A549 (cell line): ENCODE measurements at regions not wholly inside any gene's neighbourhood (a gene's known extent, or its start where the extent isn't known, plus 50 kb on each side); places are given as distances from the start of the nearest gene placed in this dataset.

Experiments used
- BCL3 ChIP-seq: fragments of >200 bp; sonication (Bioruptor Twin); formaldehyde crosslinking; IDR thresholded peaks from 3 replicates; pipeline ENCODE4 v1.6.1; 2016
- CTCF ChIP-seq: fragments of >200 bp; sonication (Bioruptor Twin); formaldehyde crosslinking; IDR thresholded peaks from 3 replicates; pipeline ENCODE4 v1.5.1; 2016
- KDM1A ChIP-seq: fragments of 200-600 bp; sonication (generic); IDR thresholded peaks from 2 replicates; pipeline ENCODE4 v1.6.1; 2016; ENCODE audit warnings: low read depth, mild to moderate bottlenecking
- MAFK ChIP-seq: fragments of 450-650 bp; IDR thresholded peaks from 2 replicates; pipeline ENCODE4 v1.6.1; 2014; ENCODE audit not compliant: partially characterized antibody
- MYC ChIP-seq: IDR thresholded peaks from 2 replicates; pipeline ENCODE4 v1.6.1; 2012; ENCODE audit warnings: mild to moderate bottlenecking, inconsistent platforms, low read length, improper control_type of control experiment, borderline replicate concordance
- NPAS2 ChIP-seq: fragments of 250-450 bp; sonication (Bioruptor Pico); IDR thresholded peaks from 2 replicates; pipeline ENCODE4 v1.8.0; 2022; ENCODE audit warnings: mild to moderate bottlenecking, moderate library complexity, borderline replicate concordance
- RAD21 ChIP-seq, 2 experiments: fragments of >200 bp in 1 of 2; sonication (Bioruptor Twin) in 1 of 2; formaldehyde crosslinking in 1 of 2; IDR thresholded peaks in 1 of 2; conservative IDR thresholded peaks in 1 of 2; 2 replicates in 1 of 2; 3 replicates in 1 of 2; pipeline ENCODE4 v1.6.1; 2012 to 2018; ENCODE audit warnings: inconsistent platforms in 1 of 2
- SMC3 ChIP-seq: fragments of >200 bp; sonication (Bioruptor Twin); formaldehyde crosslinking; IDR thresholded peaks from 3 replicates; pipeline ENCODE4 v1.6.1; 2018; ENCODE audit warnings: inconsistent platforms
- USF2 ChIP-seq: fragments of 450-650 bp; IDR thresholded peaks from 2 replicates; pipeline ENCODE4 v1.6.1; 2014; ENCODE audit warnings: antibody characterized with exemption
- ZFP36 ChIP-seq: fragments of 450-650 bp; IDR thresholded peaks from 2 replicates; pipeline ENCODE4 v1.6.1; 2014; ENCODE audit warnings: borderline replicate concordance; ENCODE audit not compliant: partially characterized antibody

- no peak for TF ChIP-seq SMC3
- TF ChIP-seq BCL3: no peak
- TF ChIP-seq NPAS2 (CRISPR knock-in tag): no peak
- TF ChIP-seq KDM1A: no peak
- no peak for TF ChIP-seq CTCF
- TF ChIP-seq RAD21 (conservative IDR thresholded peaks at IDR 0.05 in 1 of 2, IDR thresholded peaks at IDR 0.05 in 1 of 2): no peak
- TF ChIP-seq USF2: no peak
- no peak for TF ChIP-seq MYC
- no peak for TF ChIP-seq ZFP36
- no peak for TF ChIP-seq MAFK
Measured at GRCh38 chr10:33084453-33084852, 126.4 kb upstream of the ITGB1 start.
